ENCODE measurements at regions not wholly inside any gene's neighbourhood (a gene's known extent, or its start where the extent isn't known, plus 50 kb on each side); places are given as distances from the start of the nearest gene placed in this dataset.

DNA sequence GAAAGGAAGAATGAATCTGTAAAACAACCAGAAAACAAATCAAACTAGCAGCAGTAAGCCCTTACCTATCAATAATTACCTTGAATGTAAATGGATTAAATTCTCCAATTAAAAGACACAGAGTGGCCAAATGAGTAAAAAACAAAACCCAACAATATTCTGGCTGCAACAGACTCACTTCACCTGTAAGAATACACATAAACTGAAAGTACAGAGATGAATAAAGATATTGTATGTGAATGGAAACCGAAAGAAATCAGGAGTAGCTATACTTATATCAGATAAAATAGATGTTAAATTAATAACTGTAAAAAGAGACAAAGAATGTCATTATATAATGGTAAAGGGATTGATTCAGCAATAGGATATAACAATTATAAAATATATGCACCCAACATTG is 514.5 kb upstream of the DPPA4 start:
- Histone ChIP-seq H3K79me2 (ENCODE audit: control insufficient read depth, insufficient read depth, low read length) (no peaks in the 10 kb centered on the region), H3K4me2 (ENCODE audit: insufficient read depth, low read length) (no peak overlapping the region), H2AFZ (ENCODE audit: low read depth, low read length) (no peak overlapping the region), H3K27ac (ENCODE audit: extremely low read depth, low read depth, low read length) (no peak overlapping the region), H3K9me1 (ENCODE audit: control insufficient read depth, insufficient read depth, low read length) (no peaks in the 10 kb centered on the region), H3K9ac (ENCODE audit: insufficient read depth in 1 of 2, low read depth in 2 of 2, low read length in 2 of 2) (no peak overlapping the region), H3K27me3 (ENCODE audit: control insufficient read depth in 2 of 2, insufficient read depth in 2 of 2, low read length in 2 of 2) (no peaks in the 10 kb centered on the region), H3K9me3 (replicated peaks; ENCODE audit: control insufficient read depth, insufficient read depth, low read depth, low read length) (no peaks in the 10 kb centered on the region), H3K36me3 (ENCODE audit: control insufficient read depth, insufficient read depth, low read length) (no peaks in the 10 kb centered on the region), H3K4me3 (no peak overlapping the region), H4K20me1 (replicated peaks; ENCODE audit: control insufficient read depth, insufficient read depth, low read length) (no peaks in the 10 kb centered on the region), H3K4me1 (replicated peaks in 1 of 2; ENCODE audit: control insufficient read depth in 2 of 2, insufficient read depth in 2 of 2, low read length in 2 of 2) (no peaks in the 10 kb centered on the region)
- BruUV-seq (replicated peaks) = no TSS peak
- 0% methylated on average over 1 of the region's 1 CpG for WGBS (ENCODE audit: insufficient coverage, low coverage, missing lambda C conversion rate)
- ATAC-seq (no peak), DNase-seq (ENCODE audit: extremely low read depth in 1 of 4, low spot score in 3 of 4) (no peak), FAIRE-seq (no peak)
- in situ Hi-C loops (cut with MboI) = no loop called here
- no peak for TF ChIP-seq SNRNP70 (optimal IDR thresholded peaks at IDR 0.05; ENCODE audit: low read depth, low read length)
- TF ChIP-seq ZNF696 (CRISPR knock-in tag; conservative IDR thresholded peaks at IDR 0.05) = no peak
- no peak for TF ChIP-seq KHSRP (IDR thresholded peaks at IDR 0.05)
- no peak for TF ChIP-seq RFX5 (IDR thresholded peaks at IDR 0.05; ENCODE audit: low read depth, low read length)
- TF ChIP-seq MYC (IDR thresholded peaks at IDR 0.05; ENCODE audit: low read depth, low read length) = no peak
- TF ChIP-seq MYC (CRISPR knock-in tag; IDR thresholded peaks at IDR 0.05; ENCODE audit: borderline replicate concordance, low read depth) = no peak
- TF ChIP-seq ZNF583 (CRISPR knock-in tag; IDR thresholded peaks at IDR 0.05) = no peak
- TF ChIP-seq, protein P1, sequence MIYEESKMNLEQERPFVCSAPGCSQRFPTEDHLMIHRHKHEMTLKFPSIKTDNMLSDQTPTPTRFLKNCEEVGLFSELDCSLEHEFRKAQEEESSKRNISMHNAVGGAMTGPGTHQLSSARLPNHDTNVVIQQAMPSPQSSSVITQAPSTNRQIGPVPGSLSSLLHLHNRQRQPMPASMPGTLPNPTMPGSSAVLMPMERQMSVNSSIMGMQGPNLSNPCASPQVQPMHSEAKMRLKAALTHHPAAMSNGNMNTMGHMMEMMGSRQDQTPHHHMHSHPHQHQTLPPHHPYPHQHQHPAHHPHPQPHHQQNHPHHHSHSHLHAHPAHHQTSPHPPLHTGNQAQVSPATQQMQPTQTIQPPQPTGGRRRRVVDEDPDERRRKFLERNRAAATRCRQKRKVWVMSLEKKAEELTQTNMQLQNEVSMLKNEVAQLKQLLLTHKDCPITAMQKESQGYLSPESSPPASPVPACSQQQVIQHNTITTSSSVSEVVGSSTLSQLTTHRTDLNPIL (CRISPR knock-in tag; IDR thresholded peaks at IDR 0.05) = no peak
- POLR2A ChIA-PET = no interaction called here
- CTCF ChIA-PET (ENCODE audit: low intra/inter-chr PET ratio) = no interaction called here
- intact Hi-C loops (cut with micrococcal nuclease) = no loop called here

Measured in K562 (cell line).